HEK293T (cell line): ENCODE measurements at regions not wholly inside any gene's neighbourhood (a gene's known extent, or its start where the extent isn't known, plus 50 kb on each side); places are given as distances from the start of the nearest gene placed in this dataset.

Experiments used
- NFRKB ChIP-seq: fragments of 450-650 bp; IDR thresholded peaks from 2 replicates; pipeline ENCODE4 v1.6.1; 2016; ENCODE audit warnings: mild to moderate bottlenecking, moderate library complexity
- SP1 ChIP-seq: fragments of 450-650 bp; IDR thresholded peaks from 2 replicates; pipeline ENCODE4 v1.6.1; 2017

DNA sequence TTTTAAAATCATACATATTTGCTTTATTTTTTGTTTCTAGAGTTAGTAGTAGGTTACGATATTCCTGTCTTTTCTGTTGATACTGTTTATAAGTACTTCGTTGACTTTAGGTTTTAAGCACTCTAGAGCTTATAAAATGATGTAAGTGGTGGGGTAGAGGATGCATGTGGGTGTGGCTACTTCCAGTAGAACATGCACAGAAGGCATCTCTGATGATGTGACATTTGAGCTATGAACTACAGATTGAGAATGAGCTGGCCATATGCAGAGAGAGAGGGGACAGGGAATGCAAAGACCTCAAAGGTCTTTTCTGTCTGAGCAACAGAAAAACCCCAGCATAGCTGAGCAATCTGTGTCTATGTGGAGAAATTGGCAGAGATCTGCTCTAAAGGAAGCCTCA, 233.9 kb upstream of the STAC start:
- no peak for TF ChIP-seq SP1
- TF ChIP-seq NFRKB = no peak
